ENCODE measurements at regions not wholly inside any gene's neighbourhood (a gene's known extent, or its start where the extent isn't known, plus 50 kb on each side); places are given as distances from the start of the nearest gene placed in this dataset.

- TF ChIP-seq CTCF (IDR thresholded peaks at IDR 0.05) (no peak), ZFX (IDR thresholded peaks at IDR 0.05; ENCODE audit: borderline replicate concordance) (no peak)
- H3K27ac ChIP-seq, result no peak overlapping the region
Observed at GRCh38 chr2:15731213-15731888, 139.7 kb downstream of the DDX1 start.

- H3K27ac ChIP-seq, result no peak overlapping the region
- TF ChIP-seq CTCF (IDR thresholded peaks at IDR 0.05), result no peak
- TF ChIP-seq ZFX (IDR thresholded peaks at IDR 0.05; ENCODE audit: borderline replicate concordance), result no peak
Observed at GRCh38 chr2:15731889-15732271, 140.2 kb downstream of the DDX1 start.

GRCh38 chr2:15732341-15733077, 140.8 kb downstream of the DDX1 start:
- H3K27ac ChIP-seq, result no peak overlapping the region
- TF ChIP-seq CTCF (IDR thresholded peaks at IDR 0.05) (no peak), ZFX (IDR thresholded peaks at IDR 0.05; ENCODE audit: borderline replicate concordance) (no peak)

GRCh38 chr2:15733867-15734673, 142.4 kb downstream of the DDX1 start:
- TF ChIP-seq ZFX (IDR thresholded peaks at IDR 0.05; ENCODE audit: borderline replicate concordance) (no peak), CTCF (IDR thresholded peaks at IDR 0.05) (no peak)
- no peak overlapping the region for H3K27ac ChIP-seq

- TF ChIP-seq ZFX (IDR thresholded peaks at IDR 0.05; ENCODE audit: borderline replicate concordance) (no peak), CTCF (IDR thresholded peaks at IDR 0.05) (no peak)
- H3K27ac ChIP-seq, result no peak overlapping the region
Observed at GRCh38 chr2:15734674-15735483, 143.2 kb downstream of the DDX1 start.

- no peak overlapping the region for H3K27ac ChIP-seq
- TF ChIP-seq ZFX (IDR thresholded peaks at IDR 0.05; ENCODE audit: borderline replicate concordance) (no peak), CTCF (IDR thresholded peaks at IDR 0.05) (no peak)
Observed at GRCh38 chr2:15735484-15736326, 144.0 kb downstream of the DDX1 start.

Data from 22Rv1 (cell line).